Hepatocyte (in vitro differentiated cells): ENCODE measurements at regions not wholly inside any gene's neighbourhood (a gene's known extent, or its start where the extent isn't known, plus 50 kb on each side); places are given as distances from the start of the nearest gene placed in this dataset.

Experiments used
- DNase-seq: peaks from one replicate; pipeline ENCODE4 v3.0.0-alpha.2; 2016; ENCODE audit warnings: low spot score
- H2AFZ ChIP-seq: fragments of 200-600 bp; sonication (generic); 2 replicates; pipeline ENCODE4 v1.6.0; 2016; ENCODE audit warnings: antibody characterized with exemption, mild to moderate bottlenecking
- H3K27ac ChIP-seq: fragments of 200-600 bp; sonication (generic); 2 replicates; pipeline ENCODE4 v1.5.1; 2016; ENCODE audit warnings: mild to moderate bottlenecking
- H3K27me3 ChIP-seq: fragments of 200-600 bp; sonication (generic); 2 replicates; pipeline ENCODE4 v1.6.1; 2016
- H3K36me3 ChIP-seq: fragments of 200-600 bp; sonication (generic); replicated peaks from 2 replicates; pipeline ENCODE4 v1.5.1; 2016; ENCODE audit warnings: low read depth; ENCODE audit not compliant: insufficient read depth
- H3K4me1 ChIP-seq: fragments of 200-600 bp; sonication (generic); 2 replicates; pipeline ENCODE4 v1.5.1; 2016; ENCODE audit warnings: mild to moderate bottlenecking, moderate library complexity; ENCODE audit not compliant: insufficient read depth
- H3K4me2 ChIP-seq: fragments of 200-600 bp; sonication (generic); 2 replicates; pipeline ENCODE4 v1.6.0; 2016
- H3K4me3 ChIP-seq: fragments of 200-600 bp; sonication (generic); 2 replicates; pipeline ENCODE4 v1.5.1; 2016; ENCODE audit warnings: mild to moderate bottlenecking
- H3K79me2 ChIP-seq: fragments of 200-600 bp; sonication (generic); 2 replicates; pipeline ENCODE4 v1.6.0; 2017; ENCODE audit warnings: mild to moderate bottlenecking
- H3K9me2 ChIP-seq: fragments of 200-600 bp; sonication (generic); replicated peaks from 2 replicates; pipeline ENCODE4 v1.6.0; 2017; ENCODE audit warnings: mild to moderate bottlenecking; ENCODE audit not compliant: insufficient read depth
- H3K9me3 ChIP-seq: fragments of 200-600 bp; sonication (generic); 2 replicates; pipeline ENCODE4 v1.5.1; 2016; ENCODE audit warnings: low read depth, mild to moderate bottlenecking
- H4K20me1 ChIP-seq: fragments of 200-600 bp; sonication (generic); 2 replicates; pipeline ENCODE4 v1.6.0; 2016; ENCODE audit warnings: mild to moderate bottlenecking; ENCODE audit not compliant: insufficient read depth, poor library complexity, severe bottlenecking
- EZH2 ChIP-seq: fragments of 200-600 bp; sonication (generic); IDR thresholded peaks from 2 replicates; pipeline ENCODE4 v1.6.1; 2016; ENCODE audit warnings: antibody characterized with exemption, mild to moderate bottlenecking, borderline replicate concordance
- EZH2phosphoT487 ChIP-seq: fragments of 200-600 bp; sonication (generic); IDR thresholded peaks from one replicate; pipeline ENCODE4 v1.6.1; 2018; ENCODE audit warnings: antibody characterized with exemption, mild to moderate bottlenecking, low read depth, moderate library complexity; ENCODE audit not compliant: unreplicated experiment, severe bottlenecking
- WGBS: methylation state at CpG from one replicate; pipeline ENCODE4 v1.1.6; 2016; ENCODE audit warnings: low lambda C conversion rate; ENCODE audit errors: missing lambda C conversion rate; 5-methylcytosine and 5-hydroxymethylcytosine counted together
- TF ChIP-seq, protein P1 (sequence below): fragments of 200-600 bp; sonication (generic); IDR thresholded peaks from 2 replicates; pipeline ENCODE4 v1.5.1; 2016; ENCODE audit warnings: antibody characterized with exemption, mild to moderate bottlenecking; ENCODE audit not compliant: poor library complexity

DNA sequence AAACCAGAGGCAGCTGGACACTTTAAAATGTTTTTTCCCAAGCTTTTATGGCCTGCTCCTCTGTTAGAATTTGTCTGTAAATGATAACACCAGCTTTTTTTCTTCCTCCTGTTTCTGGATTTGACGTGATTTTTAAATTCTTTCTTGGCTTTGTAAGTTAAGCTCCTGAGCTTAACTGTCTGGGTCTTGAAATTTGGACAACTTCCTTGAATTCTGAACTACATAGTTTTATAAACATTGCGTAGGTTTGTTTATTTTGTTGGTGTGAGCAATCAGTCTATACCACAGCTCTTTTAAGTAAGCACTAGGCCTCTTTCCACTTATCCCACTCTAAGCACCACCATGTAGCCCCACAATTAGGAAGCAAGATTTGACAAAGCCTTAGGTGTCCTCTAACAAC is 144.4 kb upstream of the GUCY1A1 start:
- H3K79me2 ChIP-seq = no peaks in the 10 kb centered on the region
- H3K9me2 ChIP-seq = no peaks in the 10 kb centered on the region
- H2AFZ ChIP-seq = no peak overlapping the region
- peaks cover 14% of the 10 kb centered on the region for H3K4me1 ChIP-seq
- TF ChIP-seq, protein P1, sequence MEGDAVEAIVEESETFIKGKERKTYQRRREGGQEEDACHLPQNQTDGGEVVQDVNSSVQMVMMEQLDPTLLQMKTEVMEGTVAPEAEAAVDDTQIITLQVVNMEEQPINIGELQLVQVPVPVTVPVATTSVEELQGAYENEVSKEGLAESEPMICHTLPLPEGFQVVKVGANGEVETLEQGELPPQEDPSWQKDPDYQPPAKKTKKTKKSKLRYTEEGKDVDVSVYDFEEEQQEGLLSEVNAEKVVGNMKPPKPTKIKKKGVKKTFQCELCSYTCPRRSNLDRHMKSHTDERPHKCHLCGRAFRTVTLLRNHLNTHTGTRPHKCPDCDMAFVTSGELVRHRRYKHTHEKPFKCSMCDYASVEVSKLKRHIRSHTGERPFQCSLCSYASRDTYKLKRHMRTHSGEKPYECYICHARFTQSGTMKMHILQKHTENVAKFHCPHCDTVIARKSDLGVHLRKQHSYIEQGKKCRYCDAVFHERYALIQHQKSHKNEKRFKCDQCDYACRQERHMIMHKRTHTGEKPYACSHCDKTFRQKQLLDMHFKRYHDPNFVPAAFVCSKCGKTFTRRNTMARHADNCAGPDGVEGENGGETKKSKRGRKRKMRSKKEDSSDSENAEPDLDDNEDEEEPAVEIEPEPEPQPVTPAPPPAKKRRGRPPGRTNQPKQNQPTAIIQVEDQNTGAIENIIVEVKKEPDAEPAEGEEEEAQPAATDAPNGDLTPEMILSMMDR = no peak
- TF ChIP-seq EZH2 (no peak), EZH2phosphoT487 (no peak)
- DNase-seq = no peak
- H3K27me3 ChIP-seq = no peaks in the 10 kb centered on the region
- no peaks in the 10 kb centered on the region for H3K36me3 ChIP-seq
- H3K4me2 ChIP-seq = no peak overlapping the region
- no peak overlapping the region for H3K4me3 ChIP-seq
- peak overlapping the region; percentile 75 for H3K27ac ChIP-seq
- no peaks in the 10 kb centered on the region for H4K20me1 ChIP-seq
- 42% methylated on average over 2 of the region's 2 CpGs for WGBS
- no peaks in the 10 kb centered on the region for H3K9me3 ChIP-seq

DNA sequence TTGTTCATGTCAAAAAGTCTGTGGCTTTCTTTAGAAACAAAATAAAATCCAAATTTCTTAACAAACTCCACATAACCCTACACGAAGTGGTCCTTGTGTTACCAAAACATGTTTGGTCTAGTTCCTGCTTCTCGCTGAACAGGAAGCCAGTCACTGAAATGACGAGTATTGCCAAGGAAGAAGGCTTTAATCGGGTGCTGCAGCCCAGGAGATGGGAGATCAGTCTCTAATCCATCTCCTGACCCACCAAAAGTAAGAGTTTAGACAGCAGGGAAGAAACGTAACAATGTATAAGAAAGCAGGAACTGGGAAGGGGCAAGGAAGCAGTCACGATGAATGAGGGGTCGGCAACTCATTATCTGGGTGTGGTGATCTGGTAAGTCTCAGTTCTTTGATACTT is 144.6 kb upstream of the MAP9 start:
- Histone ChIP-seq H3K27me3 (no peaks in the 10 kb centered on the region), H3K36me3 (no peaks in the 10 kb centered on the region), H2AFZ (no peak overlapping the region), H3K4me2 (no peak overlapping the region), H3K27ac (peak overlapping the region; percentile 75), H3K4me3 (no peak overlapping the region), H4K20me1 (no peaks in the 10 kb centered on the region), H3K9me2 (no peaks in the 10 kb centered on the region), H3K9me3 (no peaks in the 10 kb centered on the region), H3K79me2 (no peaks in the 10 kb centered on the region), H3K4me1 (peaks cover 14% of the 10 kb centered on the region)
- WGBS = 75% methylated on average over 7 of the region's 7 CpGs
- TF ChIP-seq, protein P1 = no peak
- TF ChIP-seq EZH2phosphoT487 (no peak), EZH2 (no peak)
- no peak for DNase-seq

DNA sequence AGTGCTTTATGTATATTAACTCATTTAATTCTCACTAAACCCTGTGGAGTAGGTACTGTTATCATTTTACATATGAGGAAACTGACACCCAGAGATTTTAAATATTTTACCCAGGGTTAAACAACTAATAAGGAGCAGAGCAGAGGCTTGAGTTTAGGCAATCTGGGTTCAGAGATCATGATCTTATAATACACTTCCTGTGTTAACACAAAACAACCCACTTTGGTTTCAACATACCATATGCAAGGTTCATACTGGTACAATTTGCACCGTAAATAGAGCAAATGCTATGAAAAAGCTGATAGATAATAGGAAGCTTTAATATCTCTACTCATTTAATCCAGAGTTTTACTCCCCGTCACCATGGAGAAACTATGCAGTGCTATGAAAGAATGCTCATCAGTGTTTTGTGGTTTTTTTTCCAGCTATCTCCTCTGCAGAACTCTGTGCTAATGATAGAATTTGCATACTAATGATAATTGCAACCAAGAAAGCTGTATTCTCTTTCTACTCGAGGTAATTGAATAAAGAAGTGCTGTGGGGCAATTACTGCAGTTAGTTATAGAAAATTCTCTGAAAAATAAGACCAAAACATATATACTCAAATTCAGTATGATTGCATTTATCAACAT is 138.8 kb upstream of the MAP9 start:
- Histone ChIP-seq H2AFZ (no peak overlapping the region), H3K27ac (no peak overlapping the region), H3K9me2 (no peaks in the 10 kb centered on the region), H3K36me3 (no peaks in the 10 kb centered on the region), H3K4me3 (no peak overlapping the region), H3K4me1 (no peaks in the 10 kb centered on the region), H4K20me1 (no peaks in the 10 kb centered on the region), H3K4me2 (no peak overlapping the region), H3K9me3 (no peaks in the 10 kb centered on the region), H3K79me2 (no peaks in the 10 kb centered on the region), H3K27me3 (no peaks in the 10 kb centered on the region)
- TF ChIP-seq EZH2phosphoT487 (no peak), EZH2 (no peak)
- TF ChIP-seq, protein P1 = no peak
- no peak for DNase-seq
- 72% methylated on average over 3 of the region's 3 CpGs for WGBS

DNA sequence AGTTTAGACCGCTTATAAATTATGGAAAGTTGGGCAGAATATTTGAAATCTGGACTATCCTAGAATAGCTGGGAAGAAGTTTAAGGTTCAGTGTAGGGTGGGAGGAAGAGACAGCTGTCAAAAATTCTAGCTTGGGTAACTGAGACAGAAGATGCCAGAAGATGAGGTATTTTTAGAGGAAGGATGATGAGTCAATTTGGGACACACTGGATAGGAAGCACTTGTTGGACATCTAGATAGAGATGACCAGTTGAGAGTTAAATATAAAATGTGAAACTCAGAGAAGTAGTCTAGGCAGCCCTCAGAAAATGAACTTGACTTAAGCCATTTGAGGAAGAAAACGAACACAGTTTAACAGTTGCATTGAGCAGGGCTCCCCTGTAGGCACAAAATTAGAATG is 137.9 kb upstream of the MAP9 start:
- Histone ChIP-seq H3K27me3 (no peaks in the 10 kb centered on the region), H3K79me2 (no peaks in the 10 kb centered on the region), H3K9me2 (no peaks in the 10 kb centered on the region), H4K20me1 (no peaks in the 10 kb centered on the region), H3K9me3 (no peaks in the 10 kb centered on the region), H3K4me3 (no peak overlapping the region), H3K36me3 (no peaks in the 10 kb centered on the region), H3K27ac (no peak overlapping the region), H2AFZ (no peak overlapping the region), H3K4me2 (no peak overlapping the region), H3K4me1 (no peaks in the 10 kb centered on the region)
- no peak for DNase-seq
- TF ChIP-seq, protein P1 = no peak
- TF ChIP-seq EZH2phosphoT487 (no peak), EZH2 (no peak)
- WGBS = 93% methylated on average over 2 of the region's 2 CpGs
